ENCODE measurements at regions not wholly inside any gene's neighbourhood (a gene's known extent, or its start where the extent isn't known, plus 50 kb on each side); places are given as distances from the start of the nearest gene placed in this dataset.

- no peak for TF ChIP-seq CTCF (IDR thresholded peaks at IDR 0.05; ENCODE audit: extremely low read depth, insufficient read depth, missing control alignments)
- no peak for DNase-seq (ENCODE audit: low spot score)
- in situ Hi-C loops (cut with MboI; ENCODE audit: low pct_unique_long_range_greater_than_20kb, low sequenced_read_pairs, unreplicated experiment) = no loop called here
Measured at GRCh38 chr4:125091101-125091500, 223.7 kb upstream of the FAT4 start.

GRCh38 chr4:125084608-125085007 is 230.1 kb upstream of the FAT4 start:
- no peak for DNase-seq (ENCODE audit: low spot score)
- in situ Hi-C loops (cut with MboI; ENCODE audit: low pct_unique_long_range_greater_than_20kb, low sequenced_read_pairs, unreplicated experiment) = no loop called here
- TF ChIP-seq CTCF (IDR thresholded peaks at IDR 0.05; ENCODE audit: extremely low read depth, insufficient read depth, missing control alignments) = no peak

GRCh38 chr4:125082729-125083417 is 231.9 kb upstream of the FAT4 start:
- no peak for DNase-seq (ENCODE audit: low spot score)
- TF ChIP-seq CTCF (IDR thresholded peaks at IDR 0.05; ENCODE audit: extremely low read depth, insufficient read depth, missing control alignments) = no peak
- in situ Hi-C loops (cut with MboI; ENCODE audit: low pct_unique_long_range_greater_than_20kb, low sequenced_read_pairs, unreplicated experiment) = no loop called here

GRCh38 chr4:125072269-125072668 is 242.5 kb upstream of the FAT4 start:
- no peak for DNase-seq (ENCODE audit: low spot score)
- in situ Hi-C loops (cut with MboI; ENCODE audit: low pct_unique_long_range_greater_than_20kb, low sequenced_read_pairs, unreplicated experiment) = no loop called here
- TF ChIP-seq CTCF (IDR thresholded peaks at IDR 0.05; ENCODE audit: extremely low read depth, insufficient read depth, missing control alignments) = no peak

GRCh38 chr4:125070861-125071260 is 243.9 kb upstream of the FAT4 start:
- in situ Hi-C loops (cut with MboI; ENCODE audit: low pct_unique_long_range_greater_than_20kb, low sequenced_read_pairs, unreplicated experiment) = no loop called here
- DNase-seq (ENCODE audit: low spot score) = no peak
- TF ChIP-seq CTCF (IDR thresholded peaks at IDR 0.05; ENCODE audit: extremely low read depth, insufficient read depth, missing control alignments) = no peak

- TF ChIP-seq CTCF (IDR thresholded peaks at IDR 0.05; ENCODE audit: extremely low read depth, insufficient read depth, missing control alignments) = no peak
- in situ Hi-C loops (cut with MboI; ENCODE audit: low pct_unique_long_range_greater_than_20kb, low sequenced_read_pairs, unreplicated experiment) = no loop called here
Measured at GRCh38 chr4:125062115-125063050, 252.4 kb upstream of the FAT4 start.

More at GRCh38 chr4:125062115-125063050, 252.4 kb upstream of the FAT4 start:
- DNase-seq (ENCODE audit: low spot score) = no peak
